K562 (cell line): ENCODE measurements at regions not wholly inside any gene's neighbourhood (a gene's known extent, or its start where the extent isn't known, plus 50 kb on each side); places are given as distances from the start of the nearest gene placed in this dataset.

Experiments
- ATAC-seq: fragments of 200-7000 bp; cut with Tn5 transposase; 3 replicates; pipeline ENCODE4 v1.9.1; 2020; ENCODE audit warnings: moderate library complexity
- BruUV-seq: library from RNA; stranded (reverse); fragments of 400-500 nt; replicated peaks from 2 replicates; lab custom pipeline; 2021; lab: Mats Ljungman, UMichigan
- CTCF ChIA-PET: fragments of 300-600 bp; formaldehyde crosslinking; extraction: SDS; loops from one replicate; lab custom pipeline; 2021; ENCODE audit warnings: low intra/inter-chr PET ratio; lab: Yijun Ruan, JAX
- POLR2A ChIA-PET: fragments of 300-600, 350-650 bp; sonication (Branson Sonifier 250); formaldehyde crosslinking; extraction: SDS; loops from one replicate; lab custom pipeline; 2021; ENCODE audit warnings: antibody characterized with exemption, inconsistent platforms; lab: Yijun Ruan, JAX
- DNase-seq, 4 experiments: peaks; one replicate each; pipeline versions ENCODE4 v3.0.0 to v3.0.0-alpha.2; 2011 to 2018; ENCODE audit warnings: low spot score in 3 of 4, mixed read lengths in 3 of 4; ENCODE audit errors: extremely low read depth in 1 of 4
- FAIRE-seq: peaks from 2 replicates; lab custom pipeline; 2011; peaks lifted over from hg19 to GRCh38; lab: Jason Lieb, UNC
- H2AFZ ChIP-seq: 2 replicates; pipeline ENCODE4 v1.6.0; 2011; ENCODE audit warnings: low read depth, low read length, control low read depth, inconsistent platforms
- H3K27ac ChIP-seq: fragments of 200-600 bp; 3 replicates; pipeline ENCODE4 v1.8.0; 2011; ENCODE audit warnings: low read depth, mild to moderate bottlenecking, control low read depth, inconsistent platforms, low read length, moderate library complexity, mixed read lengths; ENCODE audit errors: extremely low read depth
- H3K27me3 ChIP-seq, 2 experiments: fragments of 300-600 bp in 1 of 2; 2 replicates in 1 of 2; 3 replicates in 1 of 2; pipeline versions ENCODE4 v1.6.0 to v1.8.0; 2011; ENCODE audit warnings: inconsistent platforms in 2 of 2, low read length in 2 of 2, mild to moderate bottlenecking in 1 of 2, mixed read lengths in 1 of 2, moderate library complexity in 1 of 2; ENCODE audit not compliant: control insufficient read depth in 2 of 2, insufficient read depth in 2 of 2
- H3K36me3 ChIP-seq: fragments of 300-600 bp; 3 replicates; pipeline ENCODE4 v1.8.0; 2011; ENCODE audit warnings: mild to moderate bottlenecking, low read length, inconsistent platforms; ENCODE audit not compliant: control insufficient read depth, insufficient read depth
- H3K4me1 ChIP-seq, 2 experiments: fragments of 200-600 bp in 1 of 2; replicated peaks in 1 of 2; 2 replicates in 1 of 2; 3 replicates in 1 of 2; pipeline versions ENCODE4 v1.5.1 to v1.8.0; 2011; ENCODE audit warnings: inconsistent platforms in 2 of 2, low read length in 2 of 2, mild to moderate bottlenecking in 1 of 2, mixed read lengths in 1 of 2, moderate library complexity in 1 of 2; ENCODE audit not compliant: control insufficient read depth in 2 of 2, insufficient read depth in 2 of 2
- H3K4me2 ChIP-seq: 2 replicates; pipeline ENCODE4 v1.6.1; 2011; ENCODE audit warnings: low read length, control low read depth, inconsistent platforms, mixed read lengths; ENCODE audit not compliant: insufficient read depth
- H3K4me3 ChIP-seq: fragments of 200-600 bp; sonication (generic), shearing (Covaris generic); 2 replicates; pipeline ENCODE4 v1.5.1; 2016; ENCODE audit warnings: control low read depth, inconsistent platforms
- H3K79me2 ChIP-seq: fragments of 200-600 bp; 3 replicates; pipeline ENCODE4 v1.8.0; 2011; ENCODE audit warnings: low read length, inconsistent platforms; ENCODE audit not compliant: control insufficient read depth, insufficient read depth
- H3K9ac ChIP-seq, 2 experiments: 2 replicates each; pipeline versions ENCODE4 v1.6.0 to v1.6.1; 2011; ENCODE audit warnings: low read depth in 2 of 2, low read length in 2 of 2, control low read depth in 1 of 2, inconsistent platforms in 1 of 2, mild to moderate bottlenecking in 1 of 2, mixed read lengths in 1 of 2; ENCODE audit not compliant: insufficient read depth in 1 of 2
- H3K9me1 ChIP-seq: one replicate; pipeline ENCODE4 v1.6.0; 2011; ENCODE audit warnings: inconsistent platforms, mild to moderate bottlenecking, low read length, moderate library complexity; ENCODE audit not compliant: control insufficient read depth, insufficient read depth
- H3K9me3 ChIP-seq: replicated peaks from 2 replicates; pipeline ENCODE4 v1.5.1; 2011; ENCODE audit warnings: low read depth, low read length, inconsistent platforms; ENCODE audit not compliant: control insufficient read depth, insufficient read depth
- H4K20me1 ChIP-seq: replicated peaks from 2 replicates; pipeline ENCODE4 v1.6.1; 2011; ENCODE audit warnings: low read length, inconsistent platforms, mixed read lengths; ENCODE audit not compliant: control insufficient read depth, insufficient read depth
- ATF7 ChIP-seq: fragments of 450-650 bp; IDR thresholded peaks from 2 replicates; pipeline ENCODE4 v1.7.1; 2014; ENCODE audit warnings: mild to moderate bottlenecking, moderate library complexity
- DACH1 ChIP-seq: fragments of 450-650 bp; IDR thresholded peaks from 2 replicates; pipeline ENCODE4 v1.6.1; 2018; ENCODE audit not compliant: partially characterized antibody
- FOXM1 ChIP-seq, 2 experiments: fragments of 450-650 bp in 1 of 2; sonication (generic) in 1 of 2; formaldehyde crosslinking in 1 of 2; IDR thresholded peaks; 2 replicates each; pipeline versions ENCODE4 v1.6.1 to v1.9.0; 2017 to 2022; ENCODE audit warnings: low read depth in 2 of 2, mild to moderate bottlenecking in 2 of 2, missing genetic modification reagents in 1 of 2, moderate library complexity in 1 of 2
- HNRNPUL1 ChIP-seq: fragments of 200-400 bp; formaldehyde crosslinking; IDR thresholded peaks from 2 replicates; pipeline ENCODE4 v1.6.1; 2017; ENCODE audit warnings: low read length
- LARP7 ChIP-seq: fragments of 450-650 bp; IDR thresholded peaks from 2 replicates; pipeline ENCODE4 v1.6.1; 2016
- MBD1 ChIP-seq: fragments of 250-450 bp; sonication (Bioruptor Pico); IDR thresholded peaks from 2 replicates; pipeline ENCODE4 v1.8.0; 2022; ENCODE audit warnings: inconsistent platforms
- MCM2 ChIP-seq: fragments of 450-650 bp; IDR thresholded peaks from 2 replicates; pipeline ENCODE4 v1.6.1; 2017; ENCODE audit warnings: low read depth, mild to moderate bottlenecking
- NUFIP1 ChIP-seq: fragments of 450-650 bp; IDR thresholded peaks from 2 replicates; pipeline ENCODE4 v1.6.1; 2018; ENCODE audit not compliant: partially characterized antibody
- SNRNP70 ChIP-seq: fragments of 200-400 bp; formaldehyde crosslinking; optimal IDR thresholded peaks from 2 replicates; pipeline ENCODE3; 2017; ENCODE audit warnings: low read depth, low read length
- SP1 ChIP-seq: sonication (generic); formaldehyde crosslinking; IDR thresholded peaks from 2 replicates; pipeline ENCODE4 v1.8.1; 2022; ENCODE audit warnings: mild to moderate bottlenecking, missing genetic modification reagents
- SRSF7 ChIP-seq: fragments of 200-400 bp; formaldehyde crosslinking; optimal IDR thresholded peaks from 2 replicates; pipeline ENCODE3; 2017; ENCODE audit warnings: mild to moderate bottlenecking, low read depth, low read length
- TAF9B ChIP-seq: fragments of 450-650 bp; IDR thresholded peaks from 2 replicates; pipeline ENCODE4 v1.6.1; 2018; ENCODE audit warnings: mild to moderate bottlenecking; ENCODE audit not compliant: partially characterized antibody
- TCF7 ChIP-seq: sonication (generic); IDR thresholded peaks from 2 replicates; pipeline ENCODE4 v1.6.1; 2016; ENCODE audit warnings: antibody characterized with exemption, borderline replicate concordance
- TEAD1 ChIP-seq, 2 experiments: fragments of 450-650 bp in 1 of 2; sonication (generic) in 1 of 2; formaldehyde crosslinking; IDR thresholded peaks; 2 replicates each; pipeline versions ENCODE4 v1.4.0 to v1.8.0; 2020 to 2022; ENCODE audit warnings: mild to moderate bottlenecking in 2 of 2, missing genetic modification reagents in 1 of 2
- TSC22D4 ChIP-seq: fragments of 450-650 bp; IDR thresholded peaks from 2 replicates; pipeline ENCODE4 v1.6.1; 2016; ENCODE audit warnings: missing genetic modification characterization, missing biosample characterization, control low read depth
- XRCC4 ChIP-seq: IDR thresholded peaks from one replicate; pipeline ENCODE4 v1.6.1; 2011; ENCODE audit not compliant: insufficient read depth, insufficient read length; ENCODE audit errors: extremely low read depth
- YY1 ChIP-seq, 3 experiments: IDR thresholded peaks; 2 replicates each; pipeline ENCODE4 v1.6.1; 2011; ENCODE audit warnings: low read length in 2 of 3, mild to moderate bottlenecking in 2 of 3, moderate library complexity in 2 of 3, borderline replicate concordance in 1 of 3, control low read depth in 1 of 3, low read depth in 1 of 3; ENCODE audit not compliant: insufficient read depth in 3 of 3, insufficient replicate concordance in 2 of 3, control insufficient read depth in 1 of 3, insufficient read length in 1 of 3; ENCODE audit errors: extremely low read depth in 1 of 3
- ZEB2 ChIP-seq: fragments of 450-650 bp; IDR thresholded peaks from 2 replicates; pipeline ENCODE4 v1.6.1; 2016
- WGBS: fragments of 100-300 bp; shearing (Covaris generic); methylation state at CpG from one replicate; pipeline ENCODE4 v1.1.6; 2016; ENCODE audit warnings: low coverage, mixed read lengths; ENCODE audit not compliant: insufficient coverage; ENCODE audit errors: missing lambda C conversion rate; 5-methylcytosine and 5-hydroxymethylcytosine counted together
- in situ Hi-C: fragments of 300-500 bp; cut with MboI; formaldehyde crosslinking; loops from 4 replicates; pipeline ENCODE4 v1.15.0; 2018; ENCODE audit warnings: inconsistent platforms, mixed read lengths
- intact Hi-C: fragments of 100-400 bp; cut with micrococcal nuclease; formaldehyde crosslinking; loops from 2 replicates; pipeline ENCODE4 v1.14.2; 2022
- TF ChIP-seq, protein P1 (sequence below): fragments of 450-650 bp; IDR thresholded peaks from 2 replicates; pipeline ENCODE4 v1.6.1; 2016; ENCODE audit warnings: missing biosample characterization, missing genetic modification characterization

DNA sequence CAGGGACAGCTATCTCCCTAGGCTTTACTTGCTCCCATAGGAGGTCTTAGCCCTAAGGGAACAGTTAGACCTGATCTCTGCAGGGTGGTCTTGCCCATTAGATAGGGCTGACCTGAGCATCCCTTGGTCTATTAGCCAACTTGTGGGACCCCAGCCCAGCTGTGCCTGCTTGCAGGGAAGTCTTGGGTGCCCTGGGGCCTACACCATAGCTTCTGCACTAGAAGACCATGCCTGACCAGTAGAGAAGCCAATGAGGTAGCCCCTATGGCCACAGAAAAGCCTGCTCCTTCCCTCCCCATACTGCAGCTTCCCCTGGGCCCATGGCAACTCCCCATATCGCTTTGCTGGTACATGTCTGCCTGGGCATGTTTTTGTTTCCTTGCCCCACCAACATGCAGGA is 1049.1 kb downstream of the TRHDE start (continued):
- TF ChIP-seq FOXM1 (IDR thresholded peaks at IDR 0.05; ENCODE audit: low read depth) = no peak
- no peak for TF ChIP-seq FOXM1 (CRISPR knock-in tag; IDR thresholded peaks at IDR 0.05; ENCODE audit: low read depth)
- no peak for TF ChIP-seq TCF7
- no peak for TF ChIP-seq TEAD1 (CRISPR knock-in tag; IDR thresholded peaks at IDR 0.05)
- TF ChIP-seq LARP7 = no peak

DNA sequence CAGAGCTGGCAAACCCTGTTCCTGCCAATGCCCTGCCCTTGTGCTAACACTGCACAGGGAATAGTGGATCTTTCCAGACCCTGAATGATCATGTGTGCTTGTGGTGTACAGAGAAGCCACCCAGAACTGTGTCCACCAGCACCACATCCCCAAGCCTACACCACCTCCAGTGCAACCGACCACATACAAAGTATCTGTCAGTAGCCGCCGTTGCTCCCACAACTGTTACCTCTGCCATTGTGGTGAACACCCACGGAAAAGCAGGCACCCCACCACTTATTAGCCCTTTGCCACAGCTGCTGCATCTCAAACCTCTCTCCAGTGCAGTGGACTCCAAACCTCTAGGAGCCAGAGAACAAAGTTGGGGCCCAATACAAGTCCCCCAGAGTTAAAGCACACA is 1049.6 kb downstream of the TRHDE start:
- in situ Hi-C loops = no loop called here
- POLR2A ChIA-PET = no interaction called here
- intact Hi-C loops = no loop called here
- TF ChIP-seq XRCC4 (no peak), MCM2 (no peak), ZEB2 (no peak), ATF7 (no peak), MBD1 (CRISPR knock-in tag) (no peak), SRSF7 (no peak), SP1 (CRISPR knock-in tag) (no peak), DACH1 (no peak), NUFIP1 (no peak), YY1 (IDR thresholded peaks at IDR 0.05; ENCODE audit: borderline replicate concordance in 1 of 3, control insufficient read depth in 1 of 3, extremely low read depth in 1 of 3, insufficient read depth in 3 of 3, insufficient read length in 1 of 3, insufficient replicate concordance in 2 of 3, low read depth in 1 of 3, low read length in 2 of 3) (no peak), TSC22D4 (tag) (no peak), TAF9B (no peak), HNRNPUL1 (no peak), SNRNP70 (no peak)
- TF ChIP-seq, protein P1, sequence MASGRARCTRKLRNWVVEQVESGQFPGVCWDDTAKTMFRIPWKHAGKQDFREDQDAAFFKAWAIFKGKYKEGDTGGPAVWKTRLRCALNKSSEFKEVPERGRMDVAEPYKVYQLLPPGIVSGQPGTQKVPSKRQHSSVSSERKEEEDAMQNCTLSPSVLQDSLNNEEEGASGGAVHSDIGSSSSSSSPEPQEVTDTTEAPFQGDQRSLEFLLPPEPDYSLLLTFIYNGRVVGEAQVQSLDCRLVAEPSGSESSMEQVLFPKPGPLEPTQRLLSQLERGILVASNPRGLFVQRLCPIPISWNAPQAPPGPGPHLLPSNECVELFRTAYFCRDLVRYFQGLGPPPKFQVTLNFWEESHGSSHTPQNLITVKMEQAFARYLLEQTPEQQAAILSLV (tag) = no peak

More for the DNA sequence above, 1049.6 kb downstream of the TRHDE start:
- no peaks in the 10 kb centered on the region for H3K27me3 ChIP-seq
- no peaks in the 10 kb centered on the region for H3K9me1 ChIP-seq
- no peaks in the 10 kb centered on the region for H3K9me3 ChIP-seq
- H3K79me2 ChIP-seq = no peaks in the 10 kb centered on the region
- ATAC-seq = no peak
- BruUV-seq = no TSS peak
- CTCF ChIA-PET = no interaction called here
- H3K4me1 ChIP-seq = no peaks in the 10 kb centered on the region
- no peak overlapping the region for H3K9ac ChIP-seq
- no peak for FAIRE-seq
- no peaks in the 10 kb centered on the region for H4K20me1 ChIP-seq
- H3K4me2 ChIP-seq = no peak overlapping the region
- no peak overlapping the region for H3K4me3 ChIP-seq
- H3K36me3 ChIP-seq = no peaks in the 10 kb centered on the region
- H3K27ac ChIP-seq = no peak overlapping the region
- H2AFZ ChIP-seq = no peak overlapping the region
- 0% methylated on average over 4 of the region's 4 CpGs for WGBS
- DNase-seq = no peak
